ENCODE measurements at regions not wholly inside any gene's neighbourhood (a gene's known extent, or its start where the extent isn't known, plus 50 kb on each side); places are given as distances from the start of the nearest gene placed in this dataset.

GRCh38 chr3:106265704-106266103 is 396.9 kb upstream of the CBLB start:
- ChIA-PET POLR2A (no interaction called here), CTCF (interaction anchor here (1.1 kb wide), 1 partner anchor 344 kb away, joined by 4 read pairs; no protein-coding TSS in a partner anchor)
- no peak for DNase-seq (ENCODE audit: low read depth, low spot score)
- no peak for TF ChIP-seq CTCF (IDR thresholded peaks at IDR 0.05; ENCODE audit: insufficient read depth, low read length, missing control alignments)
- H3K4me3 ChIP-seq (ENCODE audit: low read depth, low read length): no peak overlapping the region

DNA sequence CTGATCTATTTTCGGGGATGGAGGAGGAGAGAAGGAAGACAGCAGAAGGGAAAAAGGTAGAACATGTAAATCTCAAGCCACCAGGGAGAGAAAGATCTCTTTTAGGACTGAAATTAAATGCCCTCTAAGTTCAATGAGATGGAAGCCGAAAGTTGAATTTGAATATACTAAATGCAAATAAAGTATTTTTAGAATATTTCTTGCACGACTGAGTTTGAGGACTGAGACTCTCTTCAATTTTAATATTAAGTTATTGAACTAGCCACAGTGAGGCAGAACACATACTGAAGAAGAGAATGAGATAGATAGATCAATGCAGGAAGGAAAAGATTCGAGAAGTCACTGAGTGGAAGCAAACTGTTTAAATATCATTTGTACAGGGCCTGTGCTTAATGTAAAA is 399.9 kb upstream of the CBLB start:
- POLR2A ChIA-PET: no interaction called here
- no peak for DNase-seq (ENCODE audit: low read depth, low spot score)
- H3K4me3 ChIP-seq (ENCODE audit: low read depth, low read length): no peak overlapping the region
- TF ChIP-seq CTCF (IDR thresholded peaks at IDR 0.05; ENCODE audit: insufficient read depth, low read length, missing control alignments): no peak
- CTCF ChIA-PET: no interaction called here

- no peak overlapping the region for H3K4me3 ChIP-seq (ENCODE audit: low read depth, low read length)
- ChIA-PET POLR2A (no interaction called here), CTCF (interaction anchor here (1.2 to 1.6 kb wide), 2 partner anchors 8 to 337 kb away, joined by 4 to 5 read pairs; no protein-coding TSS in a partner anchor)
- no peak for DNase-seq (ENCODE audit: low read depth, low spot score)
- no peak for TF ChIP-seq CTCF (IDR thresholded peaks at IDR 0.05; ENCODE audit: insufficient read depth, low read length, missing control alignments)
These were observed 403.5 kb upstream of the CBLB start for GRCh38 chr3:106272302-106272701.

- H3K4me3 ChIP-seq (ENCODE audit: low read depth, low read length): no peak overlapping the region
- TF ChIP-seq CTCF (IDR thresholded peaks at IDR 0.05; ENCODE audit: insufficient read depth, low read length, missing control alignments): no peak
- ChIA-PET POLR2A (no interaction called here), CTCF (no interaction called here)
- no peak for DNase-seq (ENCODE audit: low read depth, low spot score)
These were observed 406.8 kb upstream of the CBLB start for GRCh38 chr3:106275592-106275991.

GRCh38 chr3:106276151-106276550 is 407.3 kb upstream of the CBLB start:
- DNase-seq (ENCODE audit: low read depth, low spot score): no peak
- ChIA-PET CTCF (no interaction called here), POLR2A (no interaction called here)
- H3K4me3 ChIP-seq (ENCODE audit: low read depth, low read length): no peak overlapping the region
- no peak for TF ChIP-seq CTCF (IDR thresholded peaks at IDR 0.05; ENCODE audit: insufficient read depth, low read length, missing control alignments)

GRCh38 chr3:106276755-106277612 is 408.2 kb upstream of the CBLB start:
- DNase-seq (ENCODE audit: low read depth, low spot score): no peak
- POLR2A ChIA-PET: no interaction called here
- H3K4me3 ChIP-seq (ENCODE audit: low read depth, low read length): no peak overlapping the region
- CTCF ChIA-PET: no interaction called here
- no peak for TF ChIP-seq CTCF (IDR thresholded peaks at IDR 0.05; ENCODE audit: insufficient read depth, low read length, missing control alignments)

All from AG04449 (cell line).